Activated CD4-positive, alpha-beta T cell treated with anti-CD3 and anti-CD28 coated beads for 24 hours (primary cell): ENCODE measurements at regions not wholly inside any gene's neighbourhood (a gene's known extent, or its start where the extent isn't known, plus 50 kb on each side); places are given as distances from the start of the nearest gene placed in this dataset.

Source experiments
- DNase-seq, 2 donors: peaks; one replicate each; pipeline ENCODE4 v3.0.0-alpha.2; 2020; ENCODE audit warnings: low read depth in 2 of 2

- DNase-seq: no peak
These were observed 132.4 kb upstream of the SYNDIG1 start for GRCh38 chr20:24337069-24337468.

GRCh38 chr20:24334830-24335229 lies 134.6 kb upstream of the SYNDIG1 start:
- DNase-seq: no peak

- DNase-seq: no peak
These were observed 136.5 kb upstream of the SYNDIG1 start for GRCh38 chr20:24332956-24333355.

- no peak for DNase-seq
These were observed 137.5 kb upstream of the SYNDIG1 start for GRCh38 chr20:24331939-24332338.

- DNase-seq: no peak
These were observed 140.5 kb upstream of the SYNDIG1 start for GRCh38 chr20:24328901-24329300.

- no peak for DNase-seq
These were observed 147.5 kb upstream of the SYNDIG1 start for GRCh38 chr20:24321973-24322372.

- DNase-seq: no peak
These were observed 150.7 kb upstream of the SYNDIG1 start for GRCh38 chr20:24318569-24319352.

GRCh38 chr20:24317224-24317623 lies 152.2 kb upstream of the SYNDIG1 start:
- no peak for DNase-seq

- no peak for DNase-seq
These were observed 152.7 kb upstream of the SYNDIG1 start for GRCh38 chr20:24316731-24317130.

GRCh38 chr20:24314053-24314452 lies 155.4 kb upstream of the SYNDIG1 start:
- no peak for DNase-seq

GRCh38 chr20:24309596-24309995 lies 159.8 kb upstream of the SYNDIG1 start:
- DNase-seq: no peak

- no peak for DNase-seq
These were observed 164.1 kb upstream of the SYNDIG1 start for GRCh38 chr20:24305371-24305770.

GRCh38 chr20:24304291-24304690 lies 165.1 kb upstream of the SYNDIG1 start:
- no peak for DNase-seq

GRCh38 chr20:24303393-24304170 lies 165.8 kb upstream of the SYNDIG1 start:
- no peak for DNase-seq

GRCh38 chr20:24297993-24298392 lies 171.4 kb upstream of the SYNDIG1 start:
- DNase-seq: no peak

GRCh38 chr20:24296477-24297261 lies 172.8 kb upstream of the SYNDIG1 start:
- no peak for DNase-seq

GRCh38 chr20:24291014-24291413 lies 178.4 kb upstream of the SYNDIG1 start:
- no peak for DNase-seq

GRCh38 chr20:24289737-24290481 lies 179.5 kb upstream of the SYNDIG1 start:
- DNase-seq: peak in 1 of 2 donors; percentile 0

GRCh38 chr20:24283186-24283585 lies 186.2 kb upstream of the SYNDIG1 start:
- no peak for DNase-seq

GRCh38 chr20:24277196-24277595 lies 192.2 kb upstream of the SYNDIG1 start:
- DNase-seq: no peak

- no peak for DNase-seq
These were observed 193.3 kb upstream of the SYNDIG1 start for GRCh38 chr20:24275946-24276705.
